ENCODE measurements at regions not wholly inside any gene's neighbourhood (a gene's known extent, or its start where the extent isn't known, plus 50 kb on each side); places are given as distances from the start of the nearest gene placed in this dataset.

DNA sequence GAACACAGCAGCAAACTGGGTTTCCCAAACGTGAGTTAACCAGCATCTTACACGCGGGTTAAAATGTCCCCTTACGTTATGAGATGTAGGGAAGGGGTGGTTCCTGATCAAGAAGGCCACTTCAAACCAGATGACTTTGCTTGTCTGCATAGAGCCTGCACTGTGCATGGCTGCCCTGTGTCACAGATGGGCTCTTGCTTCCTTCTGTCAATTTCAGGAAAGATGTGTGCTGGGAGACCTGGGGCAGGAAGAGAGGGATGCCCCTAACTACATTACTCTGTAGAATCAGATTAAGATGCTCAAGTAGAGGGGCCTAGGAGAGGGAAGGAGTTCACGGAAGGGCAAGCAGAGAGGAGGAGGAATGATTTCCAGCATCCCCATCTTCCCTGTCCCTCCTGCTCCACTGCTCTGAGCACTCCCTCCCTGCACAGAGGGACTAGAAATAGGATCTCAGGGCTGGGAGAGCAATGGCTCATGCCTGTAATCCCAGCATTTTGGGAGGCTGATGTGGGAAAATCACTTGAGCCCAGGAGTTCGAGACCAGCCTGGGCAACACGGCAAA lies 63.5 kb upstream of the ZMYND8 start:
- TF ChIP-seq CTCF (IDR thresholded peaks at IDR 0.05) (no peak), EZH2phosphoT487 (IDR thresholded peaks at IDR 0.05) (no peak)

All from neural progenitor cell (in vitro differentiated cells).